ENCODE measurements at regions not wholly inside any gene's neighbourhood (a gene's known extent, or its start where the extent isn't known, plus 50 kb on each side); places are given as distances from the start of the nearest gene placed in this dataset.

DNA sequence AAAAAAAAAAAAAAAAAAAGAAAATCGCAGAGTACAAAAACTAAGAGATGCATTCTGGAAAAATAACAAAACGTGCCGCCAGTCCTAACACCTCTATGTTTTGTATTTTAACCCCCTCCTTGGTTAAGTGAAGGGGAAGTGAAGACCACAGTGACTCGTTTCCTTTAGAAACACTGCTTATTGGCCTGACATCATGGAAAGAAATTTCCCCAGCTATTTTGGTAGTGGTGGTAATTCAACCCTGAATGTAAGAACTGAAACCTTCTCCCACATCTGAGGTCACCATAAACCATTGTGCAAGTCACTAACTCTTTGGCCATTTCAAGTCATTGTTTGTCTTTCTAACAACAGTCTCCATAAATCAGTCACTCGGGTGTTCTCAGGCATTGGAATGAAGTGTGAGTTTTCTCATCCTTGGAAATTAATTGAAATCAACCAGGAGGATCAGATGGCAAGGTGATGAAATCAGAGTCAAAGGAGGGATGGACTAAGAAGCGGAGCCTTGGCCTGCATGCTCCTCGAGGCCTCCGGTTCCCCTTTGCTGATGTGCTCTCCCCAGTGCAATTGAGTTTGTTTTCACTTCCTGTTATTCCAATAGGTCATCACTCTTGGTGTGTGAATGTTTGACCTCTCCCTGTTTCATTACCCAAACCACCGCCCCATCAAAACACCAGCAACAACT lies 443.9 kb downstream of the FGF9 start:
- Histone ChIP-seq H3K27me3 (ENCODE audit: control insufficient read depth, insufficient read depth, low read length) (no peaks in the 10 kb centered on the region), H3K4me1 (ENCODE audit: control insufficient read depth, insufficient read depth, low read length) (no peaks in the 10 kb centered on the region), H3K4me3 (ENCODE audit: low read depth in 2 of 2, low read length in 2 of 2) (no peak overlapping the region), H3K9me3 (ENCODE audit: control insufficient read depth, insufficient read depth, low read depth, low read length) (no peaks in the 10 kb centered on the region), H3K36me3 (ENCODE audit: control insufficient read depth, insufficient read depth, low read length) (no peaks in the 10 kb centered on the region), H3K27ac (ENCODE audit: low read length) (no peak overlapping the region)
- POLR2A ChIA-PET, result no interaction called here
- BruUV-seq (replicated peaks), result no TSS peak
- ATAC-seq (no peak), DNase-seq (ENCODE audit: low read depth, low spot score) (no peak)
- TF ChIP-seq TCF7L2 (IDR thresholded peaks at IDR 0.05; ENCODE audit: low read depth, low read length), result no peak
- TF ChIP-seq SIN3A (IDR thresholded peaks at IDR 0.05; ENCODE audit: borderline replicate concordance, insufficient read depth, low read depth, low read length), result no peak
- TF ChIP-seq, protein P1, sequence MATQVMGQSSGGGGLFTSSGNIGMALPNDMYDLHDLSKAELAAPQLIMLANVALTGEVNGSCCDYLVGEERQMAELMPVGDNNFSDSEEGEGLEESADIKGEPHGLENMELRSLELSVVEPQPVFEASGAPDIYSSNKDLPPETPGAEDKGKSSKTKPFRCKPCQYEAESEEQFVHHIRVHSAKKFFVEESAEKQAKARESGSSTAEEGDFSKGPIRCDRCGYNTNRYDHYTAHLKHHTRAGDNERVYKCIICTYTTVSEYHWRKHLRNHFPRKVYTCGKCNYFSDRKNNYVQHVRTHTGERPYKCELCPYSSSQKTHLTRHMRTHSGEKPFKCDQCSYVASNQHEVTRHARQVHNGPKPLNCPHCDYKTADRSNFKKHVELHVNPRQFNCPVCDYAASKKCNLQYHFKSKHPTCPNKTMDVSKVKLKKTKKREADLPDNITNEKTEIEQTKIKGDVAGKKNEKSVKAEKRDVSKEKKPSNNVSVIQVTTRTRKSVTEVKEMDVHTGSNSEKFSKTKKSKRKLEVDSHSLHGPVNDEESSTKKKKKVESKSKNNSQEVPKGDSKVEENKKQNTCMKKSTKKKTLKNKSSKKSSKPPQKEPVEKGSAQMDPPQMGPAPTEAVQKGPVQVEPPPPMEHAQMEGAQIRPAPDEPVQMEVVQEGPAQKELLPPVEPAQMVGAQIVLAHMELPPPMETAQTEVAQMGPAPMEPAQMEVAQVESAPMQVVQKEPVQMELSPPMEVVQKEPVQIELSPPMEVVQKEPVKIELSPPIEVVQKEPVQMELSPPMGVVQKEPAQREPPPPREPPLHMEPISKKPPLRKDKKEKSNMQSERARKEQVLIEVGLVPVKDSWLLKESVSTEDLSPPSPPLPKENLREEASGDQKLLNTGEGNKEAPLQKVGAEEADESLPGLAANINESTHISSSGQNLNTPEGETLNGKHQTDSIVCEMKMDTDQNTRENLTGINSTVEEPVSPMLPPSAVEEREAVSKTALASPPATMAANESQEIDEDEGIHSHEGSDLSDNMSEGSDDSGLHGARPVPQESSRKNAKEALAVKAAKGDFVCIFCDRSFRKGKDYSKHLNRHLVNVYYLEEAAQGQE (IDR thresholded peaks at IDR 0.05; ENCODE audit: insufficient read depth in 1 of 2, low read depth in 2 of 2, low read length in 1 of 2), result no peak
- TF ChIP-seq, protein P2, sequence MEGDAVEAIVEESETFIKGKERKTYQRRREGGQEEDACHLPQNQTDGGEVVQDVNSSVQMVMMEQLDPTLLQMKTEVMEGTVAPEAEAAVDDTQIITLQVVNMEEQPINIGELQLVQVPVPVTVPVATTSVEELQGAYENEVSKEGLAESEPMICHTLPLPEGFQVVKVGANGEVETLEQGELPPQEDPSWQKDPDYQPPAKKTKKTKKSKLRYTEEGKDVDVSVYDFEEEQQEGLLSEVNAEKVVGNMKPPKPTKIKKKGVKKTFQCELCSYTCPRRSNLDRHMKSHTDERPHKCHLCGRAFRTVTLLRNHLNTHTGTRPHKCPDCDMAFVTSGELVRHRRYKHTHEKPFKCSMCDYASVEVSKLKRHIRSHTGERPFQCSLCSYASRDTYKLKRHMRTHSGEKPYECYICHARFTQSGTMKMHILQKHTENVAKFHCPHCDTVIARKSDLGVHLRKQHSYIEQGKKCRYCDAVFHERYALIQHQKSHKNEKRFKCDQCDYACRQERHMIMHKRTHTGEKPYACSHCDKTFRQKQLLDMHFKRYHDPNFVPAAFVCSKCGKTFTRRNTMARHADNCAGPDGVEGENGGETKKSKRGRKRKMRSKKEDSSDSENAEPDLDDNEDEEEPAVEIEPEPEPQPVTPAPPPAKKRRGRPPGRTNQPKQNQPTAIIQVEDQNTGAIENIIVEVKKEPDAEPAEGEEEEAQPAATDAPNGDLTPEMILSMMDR (IDR thresholded peaks at IDR 0.05), result no peak
- TF ChIP-seq POLR2AphosphoS5 (IDR thresholded peaks at IDR 0.05; ENCODE audit: low read depth, low read length), result no peak
- CTCF ChIA-PET, result no interaction called here
- intact Hi-C loops (cut with micrococcal nuclease; ENCODE audit: unreplicated experiment) (no loop called here), in situ Hi-C loops (cut with HindIII; ENCODE audit: low pct_unique_long_range_greater_than_20kb, low sequenced_read_pairs) (no loop called here)

DNA sequence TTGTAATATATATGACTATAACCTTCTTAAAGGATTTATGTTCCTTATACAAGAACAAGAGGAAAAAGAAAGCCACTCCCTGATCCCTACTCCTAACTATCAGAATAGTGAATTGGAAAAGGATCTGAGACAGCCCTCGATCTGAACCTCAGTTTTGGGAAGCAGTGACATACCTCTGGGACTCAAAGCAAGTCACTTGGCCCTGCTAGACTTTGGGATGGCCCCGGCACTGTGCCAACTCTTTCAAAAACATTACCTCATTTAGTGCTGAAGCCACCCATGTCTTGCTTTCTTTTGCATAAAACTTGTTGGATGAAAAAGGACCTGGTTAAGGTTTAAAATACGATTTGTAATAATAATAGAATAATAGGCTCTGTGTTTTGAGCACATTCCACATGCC lies 447.3 kb downstream of the FGF9 start:
- CTCF ChIA-PET, result no interaction called here
- DNase-seq (ENCODE audit: low read depth, low spot score) (no peak), ATAC-seq (no peak)
- H3K4me3 ChIP-seq (ENCODE audit: low read depth in 2 of 2, low read length in 2 of 2), result no peak overlapping the region
- no peaks in the 10 kb centered on the region for H3K36me3 ChIP-seq (ENCODE audit: control insufficient read depth, insufficient read depth, low read length)
- in situ Hi-C loops (cut with HindIII; ENCODE audit: low pct_unique_long_range_greater_than_20kb, low sequenced_read_pairs) (no loop called here), intact Hi-C loops (cut with micrococcal nuclease; ENCODE audit: unreplicated experiment) (no loop called here)
- H3K27me3 ChIP-seq (ENCODE audit: control insufficient read depth, insufficient read depth, low read length), result no peaks in the 10 kb centered on the region
- TF ChIP-seq TCF7L2 (IDR thresholded peaks at IDR 0.05; ENCODE audit: low read depth, low read length), result no peak
- TF ChIP-seq, protein P1 (IDR thresholded peaks at IDR 0.05; ENCODE audit: insufficient read depth in 1 of 2, low read depth in 2 of 2, low read length in 1 of 2), result no peak
- TF ChIP-seq, protein P2 (IDR thresholded peaks at IDR 0.05), result no peak
- no peaks in the 10 kb centered on the region for H3K9me3 ChIP-seq (ENCODE audit: control insufficient read depth, insufficient read depth, low read depth, low read length)
- H3K27ac ChIP-seq (ENCODE audit: low read length), result no peak overlapping the region
- H3K4me1 ChIP-seq (ENCODE audit: control insufficient read depth, insufficient read depth, low read length), result no peaks in the 10 kb centered on the region
- POLR2A ChIA-PET, result no interaction called here
- BruUV-seq (replicated peaks), result no TSS peak
